Endothelial cell of umbilical vein (primary cell): ENCODE measurements at regions not wholly inside any gene's neighbourhood (a gene's known extent, or its start where the extent isn't known, plus 50 kb on each side); places are given as distances from the start of the nearest gene placed in this dataset.

ENCODE experiments used
- BruUV-seq: library from RNA; stranded (reverse); fragments of 400-500 nt; replicated peaks from 2 replicates; lab custom pipeline; 2021; lab: Mats Ljungman, UMichigan
- CTCF ChIA-PET: fragments of 300-600, 350-600 bp; sonication (Branson Sonifier 250); formaldehyde crosslinking; loops from one replicate; lab custom pipeline; 2021; ENCODE audit warnings: antibody characterized with exemption, inconsistent platforms; lab: Charles Lee
- POLR2A ChIA-PET: fragments of 300-600, 350-600 bp; sonication (Branson Sonifier 250); formaldehyde crosslinking; loops from one replicate; lab custom pipeline; 2021; ENCODE audit warnings: antibody characterized with exemption, inconsistent platforms; lab: Charles Lee
- DNase-seq: peaks from one replicate; pipeline ENCODE4 v3.0.0-alpha.2; 2011; ENCODE audit warnings: low read depth, low spot score
- FAIRE-seq: peaks from 2 replicates; lab custom pipeline; 2011; peaks lifted over from hg19 to GRCh38; lab: Jason Lieb, UNC
- H2AFZ ChIP-seq: 2 replicates; pipeline ENCODE4 v1.6.0; 2012; ENCODE audit warnings: low read depth, low read length, control low read depth, inconsistent platforms
- H3K27ac ChIP-seq: 2 replicates; pipeline ENCODE4 v1.5.1; 2011; ENCODE audit warnings: low read depth, mild to moderate bottlenecking, control low read depth, low read length, moderate library complexity; ENCODE audit not compliant: insufficient read depth
- H3K27me3 ChIP-seq, 2 experiments: 2 replicates each; pipeline versions ENCODE4 v1.6.0 to v1.6.1; 2011; ENCODE audit warnings: low read length in 2 of 2, mixed read lengths in 1 of 2; ENCODE audit not compliant: control insufficient read depth in 2 of 2, insufficient read depth in 2 of 2
- H3K36me3 ChIP-seq, 2 experiments: 2 replicates in 1 of 2; 3 replicates in 1 of 2; pipeline ENCODE4 v1.5.1; 2011; ENCODE audit warnings: low read length in 2 of 2, mild to moderate bottlenecking in 1 of 2, moderate library complexity in 1 of 2; ENCODE audit not compliant: control insufficient read depth in 2 of 2, insufficient read depth in 2 of 2; ENCODE audit errors: extremely low read depth in 1 of 2
- H3K4me1 ChIP-seq: 3 replicates; pipeline ENCODE4 v1.5.1; 2011; ENCODE audit warnings: mild to moderate bottlenecking, low read length; ENCODE audit not compliant: control insufficient read depth, insufficient read depth; ENCODE audit errors: extremely low read depth
- H3K4me2 ChIP-seq: 2 replicates; pipeline ENCODE4 v1.6.1; 2011; ENCODE audit warnings: low read length, control low read depth, mixed read lengths; ENCODE audit not compliant: insufficient read depth
- H3K4me3 ChIP-seq, 3 experiments: fragments of 200-600 bp in 1 of 3; sonication (generic), shearing (Covaris generic) in 1 of 3; replicated peaks in 1 of 3; 2 replicates each; pipeline ENCODE4 v1.5.1; 2011 to 2016; ENCODE audit warnings: control low read depth in 3 of 3, low read length in 3 of 3, mild to moderate bottlenecking in 2 of 3, inconsistent platforms in 1 of 3, low read depth in 1 of 3, moderate library complexity in 1 of 3; ENCODE audit not compliant: insufficient read depth in 1 of 3
- H3K79me2 ChIP-seq: 2 replicates; pipeline ENCODE4 v1.6.0; 2012; ENCODE audit warnings: low read length, inconsistent platforms; ENCODE audit not compliant: control insufficient read depth, insufficient read depth
- H3K9ac ChIP-seq: replicated peaks from 2 replicates; pipeline ENCODE3; 2011; ENCODE audit warnings: low read length, control low read depth; ENCODE audit not compliant: insufficient read depth; ENCODE audit errors: extremely low read depth
- H3K9me1 ChIP-seq: replicated peaks from 3 replicates; pipeline ENCODE4 v1.6.0; 2011; ENCODE audit warnings: mild to moderate bottlenecking, low read length; ENCODE audit not compliant: control insufficient read depth, insufficient read depth; ENCODE audit errors: extremely low read depth
- H3K9me3 ChIP-seq: replicated peaks from 2 replicates; pipeline ENCODE4 v1.5.1; 2012; ENCODE audit warnings: low read length, inconsistent platforms; ENCODE audit not compliant: control insufficient read depth, insufficient read depth
- H4K20me1 ChIP-seq: replicated peaks from 2 replicates; pipeline ENCODE3; 2011; ENCODE audit warnings: mild to moderate bottlenecking, low read length; ENCODE audit not compliant: control insufficient read depth, insufficient read depth; ENCODE audit errors: extremely low read depth
- EZH2 ChIP-seq: IDR thresholded peaks from 2 replicates; pipeline ENCODE4 v1.6.1; 2012; ENCODE audit warnings: borderline replicate concordance, low read depth, mild to moderate bottlenecking, moderate library complexity, low read length, inconsistent platforms; ENCODE audit not compliant: severe bottlenecking
- FOS ChIP-seq: IDR thresholded peaks from 2 replicates; pipeline ENCODE4 v1.6.1; 2011; ENCODE audit warnings: mild to moderate bottlenecking, low read length, moderate library complexity, borderline replicate concordance; ENCODE audit not compliant: insufficient read depth
- GATA2 ChIP-seq: IDR thresholded peaks from 2 replicates; pipeline ENCODE4 v1.7.0; 2011; ENCODE audit warnings: low read depth, mild to moderate bottlenecking, moderate library complexity, mixed read lengths, low read length; ENCODE audit not compliant: insufficient read length, insufficient read depth
- JUN ChIP-seq: IDR thresholded peaks from 2 replicates; pipeline ENCODE4 v1.6.1; 2011; ENCODE audit warnings: borderline replicate concordance, low read depth; ENCODE audit not compliant: insufficient read length, insufficient read depth
- MYC ChIP-seq: IDR thresholded peaks from one replicate; pipeline ENCODE4 v1.6.1; 2011; ENCODE audit warnings: mild to moderate bottlenecking, low read depth, low read length
- POLR2A ChIP-seq: IDR thresholded peaks from 2 replicates; pipeline ENCODE4 v1.6.1; 2012; ENCODE audit warnings: low read depth, mild to moderate bottlenecking, control low read depth, low read length
- POLR2AphosphoS5 ChIP-seq: IDR thresholded peaks from 2 replicates; pipeline ENCODE4 v1.6.1; 2012; ENCODE audit warnings: low read depth, mild to moderate bottlenecking, control low read depth, low read length, moderate library complexity; ENCODE audit not compliant: insufficient read depth
- dilution Hi-C: fragments of 300-500 bp; cut with MboI; formaldehyde crosslinking; loops from one replicate; pipeline ENCODE4 v1.15.0; 2019; ENCODE audit warnings: low sequenced_read_pairs; ENCODE audit not compliant: extremely low pct_ligation_motif_present
- intact Hi-C: fragments of 100-400 bp; cut with micrococcal nuclease; formaldehyde crosslinking; loops from one replicate; pipeline ENCODE4 v1.10.0; 2022
- TF ChIP-seq, protein P1 (sequence below), 2 donors: IDR thresholded peaks; 1 replicate in 1 of 2; 2 replicates in 1 of 2; pipeline ENCODE4 v1.5.1; 2011; ENCODE audit warnings: low read length in 2 of 2, mild to moderate bottlenecking in 2 of 2, moderate library complexity in 2 of 2, control low read depth in 1 of 2, inconsistent platforms in 1 of 2, low read depth in 1 of 2; ENCODE audit not compliant: insufficient read depth in 1 of 2; ENCODE audit errors: extremely low read depth in 1 of 2
- TF ChIP-seq, protein P2 (sequence below): IDR thresholded peaks from 2 replicates; pipeline ENCODE4 v1.6.1; 2011; ENCODE audit not compliant: insufficient read depth, insufficient read length

DNA sequence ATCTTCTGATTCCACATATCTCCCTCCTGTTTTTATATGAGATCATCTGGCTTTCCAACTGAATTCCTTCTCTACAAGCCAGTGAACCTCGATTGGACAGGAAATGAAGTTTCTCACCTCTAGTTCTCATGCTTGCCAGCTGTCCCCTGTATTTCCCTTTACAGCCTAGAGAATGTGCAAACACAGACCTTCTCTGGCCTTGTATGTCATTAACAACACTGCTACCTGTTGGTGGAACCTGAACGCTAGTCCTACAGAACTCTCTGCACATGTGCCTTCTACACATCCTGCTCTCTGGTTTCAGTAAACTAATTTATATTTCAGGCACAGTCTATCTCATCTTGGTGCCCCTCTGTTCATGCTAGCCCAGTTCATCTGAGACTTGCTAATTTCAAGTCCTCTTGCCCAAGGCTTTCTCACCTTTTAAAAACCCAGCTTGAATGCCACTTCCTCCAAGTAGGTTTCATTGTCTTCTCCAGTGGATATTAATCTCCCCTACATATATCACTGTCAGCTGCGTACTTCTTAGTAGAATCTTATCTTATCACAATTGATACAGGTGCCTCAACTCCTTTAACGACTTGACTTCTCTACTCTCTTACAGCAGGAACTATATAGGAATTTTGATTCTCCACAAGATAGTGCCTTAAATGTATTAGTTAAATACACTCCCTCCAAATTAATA is 549.9 kb downstream of the PLPP3 start:
- no peak overlapping the region for H3K27ac ChIP-seq
- intact Hi-C loops: no loop called here
- H3K36me3 ChIP-seq: no peaks in the 10 kb centered on the region
- H4K20me1 ChIP-seq: no peaks in the 10 kb centered on the region
- no peaks in the 10 kb centered on the region for H3K79me2 ChIP-seq
- ChIA-PET POLR2A (interaction anchor here (0.5 kb wide), 1 partner anchor 57 kb away, joined by 7 read pairs; no protein-coding TSS in a partner anchor), CTCF (no interaction called here)
- H3K4me3 ChIP-seq: no peak overlapping the region
- no peaks in the 10 kb centered on the region for H3K4me1 ChIP-seq
- H3K9me3 ChIP-seq: no peaks in the 10 kb centered on the region
- no peaks in the 10 kb centered on the region for H3K9me1 ChIP-seq
- TF ChIP-seq FOS (no peak), GATA2 (no peak), POLR2AphosphoS5 (no peak), EZH2 (no peak), POLR2A (no peak), MYC (no peak), JUN (no peak)
- TF ChIP-seq, protein P1, sequence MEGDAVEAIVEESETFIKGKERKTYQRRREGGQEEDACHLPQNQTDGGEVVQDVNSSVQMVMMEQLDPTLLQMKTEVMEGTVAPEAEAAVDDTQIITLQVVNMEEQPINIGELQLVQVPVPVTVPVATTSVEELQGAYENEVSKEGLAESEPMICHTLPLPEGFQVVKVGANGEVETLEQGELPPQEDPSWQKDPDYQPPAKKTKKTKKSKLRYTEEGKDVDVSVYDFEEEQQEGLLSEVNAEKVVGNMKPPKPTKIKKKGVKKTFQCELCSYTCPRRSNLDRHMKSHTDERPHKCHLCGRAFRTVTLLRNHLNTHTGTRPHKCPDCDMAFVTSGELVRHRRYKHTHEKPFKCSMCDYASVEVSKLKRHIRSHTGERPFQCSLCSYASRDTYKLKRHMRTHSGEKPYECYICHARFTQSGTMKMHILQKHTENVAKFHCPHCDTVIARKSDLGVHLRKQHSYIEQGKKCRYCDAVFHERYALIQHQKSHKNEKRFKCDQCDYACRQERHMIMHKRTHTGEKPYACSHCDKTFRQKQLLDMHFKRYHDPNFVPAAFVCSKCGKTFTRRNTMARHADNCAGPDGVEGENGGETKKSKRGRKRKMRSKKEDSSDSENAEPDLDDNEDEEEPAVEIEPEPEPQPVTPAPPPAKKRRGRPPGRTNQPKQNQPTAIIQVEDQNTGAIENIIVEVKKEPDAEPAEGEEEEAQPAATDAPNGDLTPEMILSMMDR (IDR thresholded peaks at IDR 0.05; ENCODE audit: extremely low read depth in 1 of 2, insufficient read depth in 1 of 2, low read depth in 1 of 2, low read length in 2 of 2): no peak
- TF ChIP-seq, protein P2, sequence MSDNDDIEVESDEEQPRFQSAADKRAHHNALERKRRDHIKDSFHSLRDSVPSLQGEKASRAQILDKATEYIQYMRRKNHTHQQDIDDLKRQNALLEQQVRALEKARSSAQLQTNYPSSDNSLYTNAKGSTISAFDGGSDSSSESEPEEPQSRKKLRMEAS: no peak
- H3K4me2 ChIP-seq: no peak overlapping the region
- no peak overlapping the region for H2AFZ ChIP-seq
- dilution Hi-C loops: no loop called here
- FAIRE-seq (no peak), DNase-seq (no peak)
- no peak overlapping the region for H3K9ac ChIP-seq
- no TSS peak for BruUV-seq
- H3K27me3 ChIP-seq: no peaks in the 10 kb centered on the region
